ENCODE measurements at regions not wholly inside any gene's neighbourhood (a gene's known extent, or its start where the extent isn't known, plus 50 kb on each side); places are given as distances from the start of the nearest gene placed in this dataset.

DNA sequence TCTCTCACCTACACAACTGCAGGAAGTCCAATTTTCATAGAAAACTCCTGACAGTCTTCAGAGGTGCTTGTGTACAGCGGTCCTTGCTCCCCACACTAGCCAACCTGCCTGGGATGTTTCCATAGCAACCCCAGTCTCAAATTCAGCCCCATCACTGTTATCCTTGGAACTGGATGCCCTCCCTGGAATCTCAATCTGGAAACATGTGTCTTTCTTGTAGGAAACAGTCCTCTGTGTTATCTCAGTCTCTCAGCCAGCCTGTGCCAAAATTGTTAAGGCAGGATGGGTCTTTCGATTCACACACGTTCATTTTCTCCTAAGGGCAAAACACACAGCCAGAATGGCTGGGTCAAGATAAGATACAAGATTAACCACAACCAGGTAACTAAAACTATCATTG lies 295.5 kb upstream of the RND3 start:
- Mint-ChIP-seq H3K9me3 (no peaks in the 10 kb centered on the region), H3K4me3 (no peak overlapping the region), H3K27ac (no peak overlapping the region), H3K36me3 (no peaks in the 10 kb centered on the region), H3K27me3 (ENCODE audit: low read depth) (no peaks in the 10 kb centered on the region), H3K4me1 (peaks cover 20% of the 10 kb centered on the region)
- ATAC-seq: no peak
- DNase-seq (ENCODE audit: low spot score): no peak
- no peak for TF ChIP-seq GRHL2 (CRISPR knock-in tag; IDR thresholded peaks at IDR 0.05; ENCODE audit: insufficient replicate concordance, severe bottlenecking)
- no peak for TF ChIP-seq CREM (CRISPR knock-in tag; IDR thresholded peaks at IDR 0.05)
- TF ChIP-seq AFF4 (CRISPR knock-in tag; IDR thresholded peaks at IDR 0.05; ENCODE audit: borderline replicate concordance): no peak
- TF ChIP-seq E2F5 (CRISPR knock-in tag; IDR thresholded peaks at IDR 0.05): no peak
- TF ChIP-seq, protein P1, sequence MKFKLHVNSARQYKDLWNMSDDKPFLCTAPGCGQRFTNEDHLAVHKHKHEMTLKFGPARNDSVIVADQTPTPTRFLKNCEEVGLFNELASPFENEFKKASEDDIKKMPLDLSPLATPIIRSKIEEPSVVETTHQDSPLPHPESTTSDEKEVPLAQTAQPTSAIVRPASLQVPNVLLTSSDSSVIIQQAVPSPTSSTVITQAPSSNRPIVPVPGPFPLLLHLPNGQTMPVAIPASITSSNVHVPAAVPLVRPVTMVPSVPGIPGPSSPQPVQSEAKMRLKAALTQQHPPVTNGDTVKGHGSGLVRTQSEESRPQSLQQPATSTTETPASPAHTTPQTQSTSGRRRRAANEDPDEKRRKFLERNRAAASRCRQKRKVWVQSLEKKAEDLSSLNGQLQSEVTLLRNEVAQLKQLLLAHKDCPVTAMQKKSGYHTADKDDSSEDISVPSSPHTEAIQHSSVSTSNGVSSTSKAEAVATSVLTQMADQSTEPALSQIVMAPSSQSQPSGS (CRISPR knock-in tag; IDR thresholded peaks at IDR 0.05; ENCODE audit: borderline replicate concordance, low read depth): no peak
- TF ChIP-seq USF1 (CRISPR knock-in tag; IDR thresholded peaks at IDR 0.05): no peak
- no peak for TF ChIP-seq ZBTB21 (CRISPR knock-in tag; IDR thresholded peaks at IDR 0.05; ENCODE audit: borderline replicate concordance)
- TF ChIP-seq RELA (CRISPR knock-in tag; IDR thresholded peaks at IDR 0.05; ENCODE audit: borderline replicate concordance): no peak
- no peak for TF ChIP-seq TCF7 (CRISPR knock-in tag; IDR thresholded peaks at IDR 0.05; ENCODE audit: low read depth)
- TF ChIP-seq TEAD4 (CRISPR knock-in tag; IDR thresholded peaks at IDR 0.05): no peak
- no peak for TF ChIP-seq IRF1 (CRISPR knock-in tag; IDR thresholded peaks at IDR 0.05)
- TF ChIP-seq, protein P2, sequence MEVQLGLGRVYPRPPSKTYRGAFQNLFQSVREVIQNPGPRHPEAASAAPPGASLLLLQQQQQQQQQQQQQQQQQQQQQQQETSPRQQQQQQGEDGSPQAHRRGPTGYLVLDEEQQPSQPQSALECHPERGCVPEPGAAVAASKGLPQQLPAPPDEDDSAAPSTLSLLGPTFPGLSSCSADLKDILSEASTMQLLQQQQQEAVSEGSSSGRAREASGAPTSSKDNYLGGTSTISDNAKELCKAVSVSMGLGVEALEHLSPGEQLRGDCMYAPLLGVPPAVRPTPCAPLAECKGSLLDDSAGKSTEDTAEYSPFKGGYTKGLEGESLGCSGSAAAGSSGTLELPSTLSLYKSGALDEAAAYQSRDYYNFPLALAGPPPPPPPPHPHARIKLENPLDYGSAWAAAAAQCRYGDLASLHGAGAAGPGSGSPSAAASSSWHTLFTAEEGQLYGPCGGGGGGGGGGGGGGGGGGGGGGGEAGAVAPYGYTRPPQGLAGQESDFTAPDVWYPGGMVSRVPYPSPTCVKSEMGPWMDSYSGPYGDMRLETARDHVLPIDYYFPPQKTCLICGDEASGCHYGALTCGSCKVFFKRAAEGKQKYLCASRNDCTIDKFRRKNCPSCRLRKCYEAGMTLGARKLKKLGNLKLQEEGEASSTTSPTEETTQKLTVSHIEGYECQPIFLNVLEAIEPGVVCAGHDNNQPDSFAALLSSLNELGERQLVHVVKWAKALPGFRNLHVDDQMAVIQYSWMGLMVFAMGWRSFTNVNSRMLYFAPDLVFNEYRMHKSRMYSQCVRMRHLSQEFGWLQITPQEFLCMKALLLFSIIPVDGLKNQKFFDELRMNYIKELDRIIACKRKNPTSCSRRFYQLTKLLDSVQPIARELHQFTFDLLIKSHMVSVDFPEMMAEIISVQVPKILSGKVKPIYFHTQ (CRISPR knock-in tag; IDR thresholded peaks at IDR 0.05): no peak
- TF ChIP-seq, protein P3, sequence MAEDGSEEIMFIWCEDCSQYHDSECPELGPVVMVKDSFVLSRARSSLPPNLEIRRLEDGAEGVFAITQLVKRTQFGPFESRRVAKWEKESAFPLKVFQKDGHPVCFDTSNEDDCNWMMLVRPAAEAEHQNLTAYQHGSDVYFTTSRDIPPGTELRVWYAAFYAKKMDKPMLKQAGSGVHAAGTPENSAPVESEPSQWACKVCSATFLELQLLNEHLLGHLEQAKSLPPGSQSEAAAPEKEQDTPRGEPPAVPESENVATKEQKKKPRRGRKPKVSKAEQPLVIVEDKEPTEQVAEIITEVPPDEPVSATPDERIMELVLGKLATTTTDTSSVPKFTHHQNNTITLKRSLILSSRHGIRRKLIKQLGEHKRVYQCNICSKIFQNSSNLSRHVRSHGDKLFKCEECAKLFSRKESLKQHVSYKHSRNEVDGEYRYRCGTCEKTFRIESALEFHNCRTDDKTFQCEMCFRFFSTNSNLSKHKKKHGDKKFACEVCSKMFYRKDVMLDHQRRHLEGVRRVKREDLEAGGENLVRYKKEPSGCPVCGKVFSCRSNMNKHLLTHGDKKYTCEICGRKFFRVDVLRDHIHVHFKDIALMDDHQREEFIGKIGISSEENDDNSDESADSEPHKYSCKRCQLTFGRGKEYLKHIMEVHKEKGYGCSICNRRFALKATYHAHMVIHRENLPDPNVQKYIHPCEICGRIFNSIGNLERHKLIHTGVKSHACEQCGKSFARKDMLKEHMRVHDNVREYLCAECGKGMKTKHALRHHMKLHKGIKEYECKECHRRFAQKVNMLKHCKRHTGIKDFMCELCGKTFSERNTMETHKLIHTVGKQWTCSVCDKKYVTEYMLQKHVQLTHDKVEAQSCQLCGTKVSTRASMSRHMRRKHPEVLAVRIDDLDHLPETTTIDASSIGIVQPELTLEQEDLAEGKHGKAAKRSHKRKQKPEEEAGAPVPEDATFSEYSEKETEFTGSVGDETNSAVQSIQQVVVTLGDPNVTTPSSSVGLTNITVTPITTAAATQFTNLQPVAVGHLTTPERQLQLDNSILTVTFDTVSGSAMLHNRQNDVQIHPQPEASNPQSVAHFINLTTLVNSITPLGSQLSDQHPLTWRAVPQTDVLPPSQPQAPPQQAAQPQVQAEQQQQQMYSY (CRISPR knock-in tag; IDR thresholded peaks at IDR 0.05): no peak
- TF ChIP-seq, protein P4, sequence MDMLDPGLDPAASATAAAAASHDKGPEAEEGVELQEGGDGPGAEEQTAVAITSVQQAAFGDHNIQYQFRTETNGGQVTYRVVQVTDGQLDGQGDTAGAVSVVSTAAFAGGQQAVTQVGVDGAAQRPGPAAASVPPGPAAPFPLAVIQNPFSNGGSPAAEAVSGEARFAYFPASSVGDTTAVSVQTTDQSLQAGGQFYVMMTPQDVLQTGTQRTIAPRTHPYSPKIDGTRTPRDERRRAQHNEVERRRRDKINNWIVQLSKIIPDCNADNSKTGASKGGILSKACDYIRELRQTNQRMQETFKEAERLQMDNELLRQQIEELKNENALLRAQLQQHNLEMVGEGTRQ (CRISPR knock-in tag; IDR thresholded peaks at IDR 0.05): no peak
- TF ChIP-seq, protein P5, sequence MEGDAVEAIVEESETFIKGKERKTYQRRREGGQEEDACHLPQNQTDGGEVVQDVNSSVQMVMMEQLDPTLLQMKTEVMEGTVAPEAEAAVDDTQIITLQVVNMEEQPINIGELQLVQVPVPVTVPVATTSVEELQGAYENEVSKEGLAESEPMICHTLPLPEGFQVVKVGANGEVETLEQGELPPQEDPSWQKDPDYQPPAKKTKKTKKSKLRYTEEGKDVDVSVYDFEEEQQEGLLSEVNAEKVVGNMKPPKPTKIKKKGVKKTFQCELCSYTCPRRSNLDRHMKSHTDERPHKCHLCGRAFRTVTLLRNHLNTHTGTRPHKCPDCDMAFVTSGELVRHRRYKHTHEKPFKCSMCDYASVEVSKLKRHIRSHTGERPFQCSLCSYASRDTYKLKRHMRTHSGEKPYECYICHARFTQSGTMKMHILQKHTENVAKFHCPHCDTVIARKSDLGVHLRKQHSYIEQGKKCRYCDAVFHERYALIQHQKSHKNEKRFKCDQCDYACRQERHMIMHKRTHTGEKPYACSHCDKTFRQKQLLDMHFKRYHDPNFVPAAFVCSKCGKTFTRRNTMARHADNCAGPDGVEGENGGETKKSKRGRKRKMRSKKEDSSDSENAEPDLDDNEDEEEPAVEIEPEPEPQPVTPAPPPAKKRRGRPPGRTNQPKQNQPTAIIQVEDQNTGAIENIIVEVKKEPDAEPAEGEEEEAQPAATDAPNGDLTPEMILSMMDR (IDR thresholded peaks at IDR 0.05): no peak
- TF ChIP-seq OVOL2 (CRISPR knock-in tag; IDR thresholded peaks at IDR 0.05; ENCODE audit: borderline replicate concordance): no peak
- ChIA-PET POLR2A (no interaction called here), CTCF (no interaction called here)

Measured in WTC11 (cell line).